Erythroblast (primary cell): ENCODE measurements at regions not wholly inside any gene's neighbourhood (a gene's known extent, or its start where the extent isn't known, plus 50 kb on each side); places are given as distances from the start of the nearest gene placed in this dataset.

Experiments
- GATA1 ChIP-seq: IDR thresholded peaks from 2 replicates; pipeline ENCODE4 v1.6.1; 2011; ENCODE audit warnings: low read depth, mild to moderate bottlenecking, control low read depth, low read length, moderate library complexity
- POLR2A ChIP-seq: IDR thresholded peaks from 2 replicates; pipeline ENCODE4 v1.6.1; 2011; ENCODE audit warnings: mild to moderate bottlenecking, low read length

DNA sequence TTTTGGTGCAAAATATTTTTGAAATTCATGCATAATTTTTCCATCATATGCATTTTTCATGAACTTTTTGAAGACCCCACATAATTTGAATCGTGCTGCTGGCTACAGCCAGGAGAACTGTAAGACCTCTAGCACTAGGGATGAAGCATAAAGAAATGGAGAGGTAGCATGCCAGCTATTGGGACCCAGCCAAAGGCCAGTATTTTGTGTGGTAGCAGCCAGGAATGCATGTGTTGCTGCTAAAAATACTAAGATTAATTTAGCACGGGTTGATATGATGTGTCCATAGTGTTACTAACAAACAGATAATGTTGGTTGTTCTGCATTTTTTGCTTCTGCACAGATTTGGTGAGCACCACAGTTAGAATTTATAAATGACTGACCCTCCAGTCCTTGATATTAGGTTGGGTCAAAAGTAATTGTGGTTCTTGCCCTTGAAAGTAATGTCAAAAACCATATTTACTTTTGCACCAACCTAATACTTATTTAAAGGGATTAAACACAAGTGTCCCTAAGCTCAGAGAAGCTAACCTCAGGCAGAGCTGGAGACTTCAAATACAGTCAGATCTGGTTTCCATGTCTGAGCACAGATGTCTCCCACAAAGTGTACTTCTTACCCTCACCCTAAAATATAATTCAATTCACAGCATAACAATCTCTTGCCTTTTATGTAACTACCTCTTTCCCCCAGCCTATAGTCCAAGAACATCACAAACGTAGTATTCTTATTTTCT is 54.1 kb upstream of the NPSR1 start:
- TF ChIP-seq POLR2A (no peak), GATA1 (no peak)
